ENCODE measurements at regions not wholly inside any gene's neighbourhood (a gene's known extent, or its start where the extent isn't known, plus 50 kb on each side); places are given as distances from the start of the nearest gene placed in this dataset.

DNA sequence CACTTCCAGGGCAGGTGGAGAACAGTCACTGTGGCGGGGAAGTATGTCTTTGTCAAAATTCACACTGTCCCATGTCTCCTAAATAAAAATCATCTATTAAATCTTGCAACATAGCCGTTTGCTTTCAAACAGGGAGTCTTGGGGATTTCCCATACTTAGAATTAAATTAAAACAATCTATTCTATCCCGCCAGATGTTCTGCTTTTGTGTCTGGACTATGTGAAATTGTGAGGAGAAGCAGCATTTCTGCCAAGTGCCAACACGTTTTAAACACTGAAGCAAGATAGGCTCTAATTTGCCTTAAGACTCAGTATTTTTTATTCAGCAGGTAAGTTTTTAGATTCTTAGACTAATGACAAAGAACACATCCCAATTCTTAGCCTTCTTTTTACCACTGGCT is 73.7 kb downstream of the SPATA31C2 start:
- CTCF ChIA-PET: no interaction called here
- POLR2A ChIA-PET: no interaction called here
- TF ChIP-seq ZNF169 (tag by site-specific recombination; IDR thresholded peaks at IDR 0.05) (no peak), MYNN (tag by site-specific recombination; IDR thresholded peaks at IDR 0.05; ENCODE audit: borderline replicate concordance) (no peak), ZNF423 (tag by site-specific recombination; IDR thresholded peaks at IDR 0.05) (no peak), ZNF792 (tag by site-specific recombination; IDR thresholded peaks at IDR 0.05) (no peak), ZFP3 (tag by site-specific recombination; IDR thresholded peaks at IDR 0.05; ENCODE audit: low read depth) (no peak), SCRT2 (tag by site-specific recombination; IDR thresholded peaks at IDR 0.05) (no peak), ZNF610 (tag by site-specific recombination; IDR thresholded peaks at IDR 0.05; ENCODE audit: borderline replicate concordance) (no peak), ZNF843 (tag by site-specific recombination; IDR thresholded peaks at IDR 0.05) (no peak)
- TF ChIP-seq, protein P1, sequence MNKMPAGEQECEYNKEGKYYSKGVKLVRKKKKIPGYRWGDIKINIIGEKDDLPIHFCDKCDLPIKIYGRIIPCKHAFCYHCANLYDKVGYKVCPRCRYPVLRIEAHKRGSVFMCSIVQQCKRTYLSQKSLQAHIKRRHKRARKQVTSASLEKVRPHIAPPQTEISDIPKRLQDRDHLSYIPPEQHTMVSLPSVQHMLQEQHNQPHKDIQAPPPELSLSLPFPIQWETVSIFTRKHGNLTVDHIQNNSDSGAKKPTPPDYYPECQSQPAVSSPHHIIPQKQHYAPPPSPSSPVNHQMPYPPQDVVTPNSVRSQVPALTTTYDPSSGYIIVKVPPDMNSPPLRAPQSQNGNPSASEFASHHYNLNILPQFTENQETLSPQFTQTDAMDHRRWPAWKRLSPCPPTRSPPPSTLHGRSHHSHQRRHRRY (tag by site-specific recombination; IDR thresholded peaks at IDR 0.05): no peak
- TF ChIP-seq, protein P2, sequence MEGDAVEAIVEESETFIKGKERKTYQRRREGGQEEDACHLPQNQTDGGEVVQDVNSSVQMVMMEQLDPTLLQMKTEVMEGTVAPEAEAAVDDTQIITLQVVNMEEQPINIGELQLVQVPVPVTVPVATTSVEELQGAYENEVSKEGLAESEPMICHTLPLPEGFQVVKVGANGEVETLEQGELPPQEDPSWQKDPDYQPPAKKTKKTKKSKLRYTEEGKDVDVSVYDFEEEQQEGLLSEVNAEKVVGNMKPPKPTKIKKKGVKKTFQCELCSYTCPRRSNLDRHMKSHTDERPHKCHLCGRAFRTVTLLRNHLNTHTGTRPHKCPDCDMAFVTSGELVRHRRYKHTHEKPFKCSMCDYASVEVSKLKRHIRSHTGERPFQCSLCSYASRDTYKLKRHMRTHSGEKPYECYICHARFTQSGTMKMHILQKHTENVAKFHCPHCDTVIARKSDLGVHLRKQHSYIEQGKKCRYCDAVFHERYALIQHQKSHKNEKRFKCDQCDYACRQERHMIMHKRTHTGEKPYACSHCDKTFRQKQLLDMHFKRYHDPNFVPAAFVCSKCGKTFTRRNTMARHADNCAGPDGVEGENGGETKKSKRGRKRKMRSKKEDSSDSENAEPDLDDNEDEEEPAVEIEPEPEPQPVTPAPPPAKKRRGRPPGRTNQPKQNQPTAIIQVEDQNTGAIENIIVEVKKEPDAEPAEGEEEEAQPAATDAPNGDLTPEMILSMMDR (tag by site-specific recombination; IDR thresholded peaks at IDR 0.05): no peak
- TF ChIP-seq, protein P3, sequence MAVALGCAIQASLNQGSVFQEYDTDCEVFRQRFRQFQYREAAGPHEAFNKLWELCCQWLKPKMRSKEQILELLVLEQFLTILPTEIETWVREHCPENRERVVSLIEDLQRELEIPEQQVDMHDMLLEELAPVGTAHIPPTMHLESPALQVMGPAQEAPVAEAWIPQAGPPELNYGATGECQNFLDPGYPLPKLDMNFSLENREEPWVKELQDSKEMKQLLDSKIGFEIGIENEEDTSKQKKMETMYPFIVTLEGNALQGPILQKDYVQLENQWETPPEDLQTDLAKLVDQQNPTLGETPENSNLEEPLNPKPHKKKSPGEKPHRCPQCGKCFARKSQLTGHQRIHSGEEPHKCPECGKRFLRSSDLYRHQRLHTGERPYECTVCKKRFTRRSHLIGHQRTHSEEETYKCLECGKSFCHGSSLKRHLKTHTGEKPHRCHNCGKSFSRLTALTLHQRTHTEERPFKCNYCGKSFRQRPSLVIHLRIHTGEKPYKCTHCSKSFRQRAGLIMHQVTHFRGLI (tag by site-specific recombination; IDR thresholded peaks at IDR 0.05): no peak
- TF ChIP-seq, protein P4, sequence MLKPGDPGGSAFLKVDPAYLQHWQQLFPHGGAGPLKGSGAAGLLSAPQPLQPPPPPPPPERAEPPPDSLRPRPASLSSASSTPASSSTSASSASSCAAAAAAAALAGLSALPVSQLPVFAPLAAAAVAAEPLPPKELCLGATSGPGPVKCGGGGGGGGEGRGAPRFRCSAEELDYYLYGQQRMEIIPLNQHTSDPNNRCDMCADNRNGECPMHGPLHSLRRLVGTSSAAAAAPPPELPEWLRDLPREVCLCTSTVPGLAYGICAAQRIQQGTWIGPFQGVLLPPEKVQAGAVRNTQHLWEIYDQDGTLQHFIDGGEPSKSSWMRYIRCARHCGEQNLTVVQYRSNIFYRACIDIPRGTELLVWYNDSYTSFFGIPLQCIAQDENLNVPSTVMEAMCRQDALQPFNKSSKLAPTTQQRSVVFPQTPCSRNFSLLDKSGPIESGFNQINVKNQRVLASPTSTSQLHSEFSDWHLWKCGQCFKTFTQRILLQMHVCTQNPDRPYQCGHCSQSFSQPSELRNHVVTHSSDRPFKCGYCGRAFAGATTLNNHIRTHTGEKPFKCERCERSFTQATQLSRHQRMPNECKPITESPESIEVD (tag by site-specific recombination; IDR thresholded peaks at IDR 0.05): no peak
- TF ChIP-seq, protein P5, sequence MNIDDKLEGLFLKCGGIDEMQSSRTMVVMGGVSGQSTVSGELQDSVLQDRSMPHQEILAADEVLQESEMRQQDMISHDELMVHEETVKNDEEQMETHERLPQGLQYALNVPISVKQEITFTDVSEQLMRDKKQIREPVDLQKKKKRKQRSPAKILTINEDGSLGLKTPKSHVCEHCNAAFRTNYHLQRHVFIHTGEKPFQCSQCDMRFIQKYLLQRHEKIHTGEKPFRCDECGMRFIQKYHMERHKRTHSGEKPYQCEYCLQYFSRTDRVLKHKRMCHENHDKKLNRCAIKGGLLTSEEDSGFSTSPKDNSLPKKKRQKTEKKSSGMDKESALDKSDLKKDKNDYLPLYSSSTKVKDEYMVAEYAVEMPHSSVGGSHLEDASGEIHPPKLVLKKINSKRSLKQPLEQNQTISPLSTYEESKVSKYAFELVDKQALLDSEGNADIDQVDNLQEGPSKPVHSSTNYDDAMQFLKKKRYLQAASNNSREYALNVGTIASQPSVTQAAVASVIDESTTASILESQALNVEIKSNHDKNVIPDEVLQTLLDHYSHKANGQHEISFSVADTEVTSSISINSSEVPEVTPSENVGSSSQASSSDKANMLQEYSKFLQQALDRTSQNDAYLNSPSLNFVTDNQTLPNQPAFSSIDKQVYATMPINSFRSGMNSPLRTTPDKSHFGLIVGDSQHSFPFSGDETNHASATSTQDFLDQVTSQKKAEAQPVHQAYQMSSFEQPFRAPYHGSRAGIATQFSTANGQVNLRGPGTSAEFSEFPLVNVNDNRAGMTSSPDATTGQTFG (tag by site-specific recombination; IDR thresholded peaks at IDR 0.05; ENCODE audit: borderline replicate concordance): no peak

DNA sequence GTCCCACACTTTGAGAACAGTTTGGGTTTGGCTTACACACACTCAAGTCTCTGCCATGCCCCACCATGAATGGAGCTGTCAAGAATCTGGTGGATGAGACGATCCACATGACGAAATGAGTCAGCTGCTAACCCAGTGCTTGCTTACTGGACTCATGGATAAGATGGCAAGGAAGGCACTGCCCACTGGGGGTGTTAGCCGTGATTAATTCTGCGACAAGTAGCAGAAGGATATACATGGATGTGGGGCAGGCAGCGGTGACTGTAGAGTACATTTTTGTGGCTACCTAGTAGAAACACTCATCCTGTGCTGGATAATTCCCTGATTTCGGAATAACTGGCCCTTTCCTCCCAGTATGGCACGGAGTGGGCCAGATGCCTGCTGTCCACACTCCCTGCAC is 77.5 kb downstream of the SPATA31C2 start:
- Histone ChIP-seq H3K36me3 (ENCODE audit: control insufficient read depth in 2 of 2, insufficient read depth in 1 of 2, low read length in 2 of 2) (no peaks in the 10 kb centered on the region), H3K9me3 (ENCODE audit: control insufficient read depth, insufficient read depth, low read depth, low read length) (no peaks in the 10 kb centered on the region), H3K4me1 (ENCODE audit: control insufficient read depth, insufficient read depth, low read length) (no peaks in the 10 kb centered on the region), H3K27ac (ENCODE audit: extremely low read depth, low read depth, low read length) (no peak overlapping the region), H3K4me3 (ENCODE audit: low read depth, low read length) (no peak overlapping the region)
- ChIA-PET CTCF (no interaction called here), POLR2A (interaction anchor here (1.0 kb wide), 1 partner anchor 15 kb away, joined by 3 read pairs; no protein-coding TSS in a partner anchor)
- TF ChIP-seq, protein P6, sequence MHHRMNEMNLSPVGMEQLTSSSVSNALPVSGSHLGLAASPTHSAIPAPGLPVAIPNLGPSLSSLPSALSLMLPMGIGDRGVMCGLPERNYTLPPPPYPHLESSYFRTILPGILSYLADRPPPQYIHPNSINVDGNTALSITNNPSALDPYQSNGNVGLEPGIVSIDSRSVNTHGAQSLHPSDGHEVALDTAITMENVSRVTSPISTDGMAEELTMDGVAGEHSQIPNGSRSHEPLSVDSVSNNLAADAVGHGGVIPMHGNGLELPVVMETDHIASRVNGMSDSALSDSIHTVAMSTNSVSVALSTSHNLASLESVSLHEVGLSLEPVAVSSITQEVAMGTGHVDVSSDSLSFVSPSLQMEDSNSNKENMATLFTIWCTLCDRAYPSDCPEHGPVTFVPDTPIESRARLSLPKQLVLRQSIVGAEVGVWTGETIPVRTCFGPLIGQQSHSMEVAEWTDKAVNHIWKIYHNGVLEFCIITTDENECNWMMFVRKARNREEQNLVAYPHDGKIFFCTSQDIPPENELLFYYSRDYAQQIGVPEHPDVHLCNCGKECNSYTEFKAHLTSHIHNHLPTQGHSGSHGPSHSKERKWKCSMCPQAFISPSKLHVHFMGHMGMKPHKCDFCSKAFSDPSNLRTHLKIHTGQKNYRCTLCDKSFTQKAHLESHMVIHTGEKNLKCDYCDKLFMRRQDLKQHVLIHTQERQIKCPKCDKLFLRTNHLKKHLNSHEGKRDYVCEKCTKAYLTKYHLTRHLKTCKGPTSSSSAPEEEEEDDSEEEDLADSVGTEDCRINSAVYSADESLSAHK (tag by site-specific recombination; IDR thresholded peaks at IDR 0.05): no peak
- no peak for TF ChIP-seq ZNF664 (tag by site-specific recombination; IDR thresholded peaks at IDR 0.05)
- TF ChIP-seq, protein P7, sequence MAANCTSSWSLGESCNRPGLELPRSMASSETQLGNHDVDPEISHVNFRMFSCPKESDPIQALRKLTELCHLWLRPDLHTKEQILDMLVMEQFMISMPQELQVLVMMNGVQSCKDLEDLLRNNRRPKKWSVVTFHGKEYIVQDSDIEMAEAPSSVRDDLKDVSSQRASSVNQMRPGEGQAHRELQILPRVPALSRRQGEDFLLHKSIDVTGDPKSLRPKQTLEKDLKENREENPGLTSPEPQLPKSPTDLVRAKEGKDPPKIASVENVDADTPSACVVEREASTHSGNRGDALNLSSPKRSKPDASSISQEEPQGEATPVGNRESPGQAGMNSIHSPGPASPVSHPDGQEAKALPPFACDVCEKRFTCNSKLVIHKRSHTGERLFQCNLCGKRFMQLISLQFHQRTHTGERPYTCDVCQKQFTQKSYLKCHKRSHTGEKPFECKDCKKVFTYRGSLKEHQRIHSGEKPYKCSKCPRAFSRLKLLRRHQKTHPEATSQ (tag by site-specific recombination; IDR thresholded peaks at IDR 0.05): no peak
- no peak for TF ChIP-seq ZNF324 (tag by site-specific recombination; IDR thresholded peaks at IDR 0.05)
- no peak for TF ChIP-seq ZBTB1 (tag by site-specific recombination; IDR thresholded peaks at IDR 0.05)
- TF ChIP-seq ZNF223 (tag by site-specific recombination; IDR thresholded peaks at IDR 0.05): no peak
- TF ChIP-seq, protein P8, sequence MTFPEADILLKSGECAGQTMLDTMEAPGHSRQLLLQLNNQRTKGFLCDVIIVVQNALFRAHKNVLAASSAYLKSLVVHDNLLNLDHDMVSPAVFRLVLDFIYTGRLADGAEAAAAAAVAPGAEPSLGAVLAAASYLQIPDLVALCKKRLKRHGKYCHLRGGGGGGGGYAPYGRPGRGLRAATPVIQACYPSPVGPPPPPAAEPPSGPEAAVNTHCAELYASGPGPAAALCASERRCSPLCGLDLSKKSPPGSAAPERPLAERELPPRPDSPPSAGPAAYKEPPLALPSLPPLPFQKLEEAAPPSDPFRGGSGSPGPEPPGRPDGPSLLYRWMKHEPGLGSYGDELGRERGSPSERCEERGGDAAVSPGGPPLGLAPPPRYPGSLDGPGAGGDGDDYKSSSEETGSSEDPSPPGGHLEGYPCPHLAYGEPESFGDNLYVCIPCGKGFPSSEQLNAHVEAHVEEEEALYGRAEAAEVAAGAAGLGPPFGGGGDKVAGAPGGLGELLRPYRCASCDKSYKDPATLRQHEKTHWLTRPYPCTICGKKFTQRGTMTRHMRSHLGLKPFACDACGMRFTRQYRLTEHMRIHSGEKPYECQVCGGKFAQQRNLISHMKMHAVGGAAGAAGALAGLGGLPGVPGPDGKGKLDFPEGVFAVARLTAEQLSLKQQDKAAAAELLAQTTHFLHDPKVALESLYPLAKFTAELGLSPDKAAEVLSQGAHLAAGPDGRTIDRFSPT (tag by site-specific recombination; IDR thresholded peaks at IDR 0.05): no peak

More for the DNA sequence above, 73.7 kb downstream of the SPATA31C2 start:
- Histone ChIP-seq H3K4me3 (ENCODE audit: low read depth, low read length) (no peak overlapping the region), H3K4me1 (ENCODE audit: control insufficient read depth, insufficient read depth, low read length) (no peaks in the 10 kb centered on the region), H3K27ac (ENCODE audit: extremely low read depth, low read depth, low read length) (no peak overlapping the region), H3K9me3 (ENCODE audit: control insufficient read depth, insufficient read depth, low read depth, low read length) (no peaks in the 10 kb centered on the region), H3K36me3 (ENCODE audit: control insufficient read depth in 2 of 2, insufficient read depth in 1 of 2, low read length in 2 of 2) (no peaks in the 10 kb centered on the region)

All from HEK293 (cell line).